Mesendoderm (in vitro differentiated cells): ENCODE measurements at regions not wholly inside any gene's neighbourhood (a gene's known extent, or its start where the extent isn't known, plus 50 kb on each side); places are given as distances from the start of the nearest gene placed in this dataset.
"Not testable (repeated sequence)": the region's sequence is repeated elsewhere in the genome, so short reads cannot be mapped to it uniquely, and the experiment has no call there.

Source experiments
- DNase-seq: peaks from one replicate; pipeline ENCODE4 v3.0.0; 2013
- H2AK5ac ChIP-seq: 2 replicates; pipeline ENCODE4 v1.6.1; 2013; ENCODE audit warnings: low read length, inconsistent platforms
- H2BK120ac ChIP-seq: 2 replicates; pipeline ENCODE4 v1.6.1; 2013; ENCODE audit warnings: low read depth, mild to moderate bottlenecking, low read length, moderate library complexity, mixed read lengths
- H2BK15ac ChIP-seq: replicated peaks from 2 replicates; pipeline ENCODE4 v1.6.1; 2013; ENCODE audit warnings: low read depth, mild to moderate bottlenecking, moderate library complexity
- H2BK5ac ChIP-seq: 2 replicates; pipeline ENCODE4 v1.6.1; 2013; ENCODE audit warnings: low read length, inconsistent platforms
- H3K18ac ChIP-seq: 2 replicates; pipeline ENCODE4 v1.6.1; 2013; ENCODE audit warnings: mild to moderate bottlenecking, low read length, mixed read lengths
- H3K23ac ChIP-seq: one replicate; pipeline ENCODE4 v1.6.1; 2013; ENCODE audit warnings: low read length
- H3K27ac ChIP-seq: 2 replicates; pipeline ENCODE4 v1.5.1; 2013; ENCODE audit warnings: low read depth, mild to moderate bottlenecking, inconsistent platforms, low read length, moderate library complexity
- H3K27me3 ChIP-seq: 2 replicates; pipeline ENCODE4 v1.6.1; 2013; ENCODE audit warnings: low read length, control low read depth, mild to moderate bottlenecking, inconsistent platforms; ENCODE audit not compliant: insufficient read depth, poor library complexity
- H3K36me3 ChIP-seq: 2 replicates; pipeline ENCODE4 v1.6.1; 2013; ENCODE audit warnings: low read length, inconsistent platforms; ENCODE audit not compliant: control insufficient read depth, insufficient read depth
- H3K4ac ChIP-seq: one replicate; pipeline ENCODE4 v1.6.1; 2013; ENCODE audit warnings: low read depth, mild to moderate bottlenecking, low read length, moderate library complexity
- H3K4me1 ChIP-seq: 2 replicates; pipeline ENCODE4 v1.6.1; 2013; ENCODE audit warnings: low read depth, low read length, inconsistent platforms; ENCODE audit not compliant: control insufficient read depth
- H3K4me2 ChIP-seq: 2 replicates; pipeline ENCODE4 v1.6.1; 2013; ENCODE audit warnings: low read length
- H3K4me3 ChIP-seq: 2 replicates; pipeline ENCODE4 v1.5.1; 2013; ENCODE audit warnings: mild to moderate bottlenecking, low read length
- H3K56ac ChIP-seq: one replicate; pipeline ENCODE4 v1.6.1; 2013; ENCODE audit warnings: low read length
- H3K79me1 ChIP-seq: 2 replicates; pipeline ENCODE4 v1.6.1; 2013; ENCODE audit warnings: low read length, inconsistent platforms
- H3K79me2 ChIP-seq: 2 replicates; pipeline ENCODE4 v1.6.1; 2013; ENCODE audit warnings: mild to moderate bottlenecking, low read length; ENCODE audit not compliant: control insufficient read depth, insufficient read depth
- H3K9ac ChIP-seq: 2 replicates; pipeline ENCODE4 v1.6.1; 2013; ENCODE audit warnings: low read length, inconsistent platforms
- H4K5ac ChIP-seq: one replicate; pipeline ENCODE4 v1.6.1; 2013; ENCODE audit warnings: low read length
- H4K8ac ChIP-seq: one replicate; pipeline ENCODE4 v1.6.1; 2013; ENCODE audit warnings: low read depth, mild to moderate bottlenecking, control low read depth, low read length, moderate library complexity
- WGBS: extraction: QIAGEN DNeasy Blood & Tissue Kit; methylation state at CpG from one replicate; pipeline ENCODE4 v1.1.7; 2013; ENCODE audit warnings: low lambda C conversion rate, missing lambda C conversion rate; ENCODE audit not compliant: insufficient coverage; ENCODE audit errors: extremely low coverage; 5-methylcytosine and 5-hydroxymethylcytosine counted together

DNA sequence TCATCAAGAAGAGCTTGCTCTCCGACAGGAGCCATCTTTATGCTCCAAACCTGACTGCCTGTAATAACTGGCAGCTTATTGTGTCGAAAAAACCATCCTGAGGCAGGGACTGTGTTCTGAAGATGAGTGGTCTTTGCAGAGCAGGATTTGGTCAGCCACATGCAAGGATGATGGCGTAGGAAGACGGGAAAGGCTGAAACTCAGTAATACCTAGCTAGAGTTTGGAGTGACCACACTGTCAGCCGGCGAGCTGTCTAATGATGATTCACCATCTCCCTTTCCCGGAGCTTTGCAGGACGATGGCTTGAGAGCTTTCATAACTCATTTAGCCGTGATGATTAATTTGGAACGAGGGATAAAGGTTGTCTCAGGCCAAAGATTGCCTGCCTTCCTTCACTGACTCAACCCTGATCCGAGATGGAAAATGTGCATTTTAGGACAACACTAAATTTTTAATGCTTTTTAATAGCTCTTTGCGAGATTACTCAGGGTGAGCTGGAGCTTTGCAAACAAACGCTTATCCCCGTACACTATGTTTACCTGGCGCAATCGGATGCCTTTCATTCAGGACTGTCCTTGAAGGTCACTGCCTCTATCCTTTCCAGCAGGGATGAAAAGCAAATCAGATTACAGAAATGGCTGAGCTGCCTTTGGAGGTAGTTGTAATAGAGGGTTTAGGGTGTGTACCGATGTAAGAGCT lies 288.5 kb downstream of the ASMT start:
- H3K4me3 ChIP-seq, result no peak overlapping the region
- no peak overlapping the region for H2BK15ac ChIP-seq
- no peaks in the 10 kb centered on the region for H3K36me3 ChIP-seq
- H3K23ac ChIP-seq, result no peak overlapping the region
- no peak overlapping the region for H3K9ac ChIP-seq
- H3K27ac ChIP-seq, result no peak overlapping the region
- no peak overlapping the region for H3K18ac ChIP-seq
- no peaks in the 10 kb centered on the region for H3K79me2 ChIP-seq
- H3K56ac ChIP-seq, result no peak overlapping the region
- H3K79me1 ChIP-seq, result no peaks in the 10 kb centered on the region
- H2AK5ac ChIP-seq, result no peak overlapping the region
- no peaks in the 10 kb centered on the region for H3K4me1 ChIP-seq
- no peak overlapping the region for H4K5ac ChIP-seq
- no CpG with 5 or more reads among the region's 17 CpGs for WGBS
- H2BK5ac ChIP-seq, result no peak overlapping the region
- DNase-seq, result no peak
- no peak overlapping the region for H3K4ac ChIP-seq
- no peaks in the 10 kb centered on the region for H3K27me3 ChIP-seq
- H2BK120ac ChIP-seq, result no peak overlapping the region
- no peak overlapping the region for H3K4me2 ChIP-seq
- H4K8ac ChIP-seq, result no peak overlapping the region

DNA sequence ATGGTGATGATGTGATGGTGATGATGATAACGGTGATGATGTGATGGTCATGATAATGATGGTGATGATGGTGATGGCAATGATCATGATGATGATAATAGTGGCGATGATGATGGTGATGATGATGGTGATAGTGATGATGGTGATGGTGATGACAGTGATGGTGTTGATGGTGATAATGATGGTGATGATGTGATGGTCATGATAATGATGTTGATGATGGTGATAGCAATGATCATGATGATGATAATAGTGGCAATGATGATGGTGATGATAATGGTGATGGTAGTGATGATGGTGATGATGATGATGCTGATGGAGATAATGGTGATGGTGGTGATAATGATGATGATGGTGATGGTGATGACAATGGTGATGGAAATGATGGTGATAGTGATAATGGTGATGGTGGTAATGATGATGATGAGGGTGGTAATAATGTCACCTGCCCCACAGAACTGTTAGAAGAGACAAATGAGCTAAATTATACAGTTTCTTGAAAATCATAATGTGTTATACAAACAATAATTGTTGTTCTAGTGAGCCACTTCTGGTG lies 289.9 kb downstream of the ASMT start:
- Histone ChIP-seq H3K79me1 (no peaks in the 10 kb centered on the region), H3K4ac (no peak overlapping the region), H3K23ac (no peak overlapping the region), H3K27me3 (no peaks in the 10 kb centered on the region), H2BK15ac (no peak overlapping the region), H3K27ac (no peak overlapping the region), H3K18ac (no peak overlapping the region), H3K4me2 (no peak overlapping the region), H3K79me2 (no peaks in the 10 kb centered on the region), H4K8ac (no peak overlapping the region), H2BK120ac (no peak overlapping the region), H3K36me3 (no peaks in the 10 kb centered on the region), H3K4me3 (no peak overlapping the region), H3K56ac (no peak overlapping the region), H2BK5ac (no peak overlapping the region), H3K4me1 (no peaks in the 10 kb centered on the region), H4K5ac (no peak overlapping the region), H2AK5ac (no peak overlapping the region), H3K9ac (no peak overlapping the region)
- DNase-seq, result no peak
- WGBS, result no CpG with 5 or more reads among the region's 2 CpGs

DNA sequence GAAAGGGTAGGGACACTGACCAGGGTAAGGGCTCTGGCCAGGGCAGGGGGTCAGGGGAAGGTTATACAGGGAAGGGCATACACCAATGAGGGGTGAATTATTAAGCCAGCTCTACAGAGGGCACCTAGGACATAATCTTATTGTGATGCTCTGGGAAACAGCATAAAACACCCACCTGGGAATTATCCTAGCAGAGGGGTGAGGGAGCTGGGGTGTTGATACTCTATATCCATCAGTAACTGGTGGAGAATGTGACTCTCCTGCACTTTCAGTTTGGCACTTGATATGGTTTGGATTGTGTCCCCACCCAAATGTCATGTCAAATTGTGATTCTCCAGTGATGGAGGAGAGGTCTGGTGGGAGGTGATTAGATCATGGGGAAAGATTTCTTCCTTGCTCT lies 291.2 kb downstream of the ASMT start:
- Histone ChIP-seq H4K8ac (no peak overlapping the region), H3K56ac (no peak overlapping the region), H2BK120ac (no peak overlapping the region), H3K4ac (no peak overlapping the region), H3K36me3 (no peaks in the 10 kb centered on the region), H3K9ac (no peak overlapping the region), H3K27me3 (no peaks in the 10 kb centered on the region), H3K79me2 (no peaks in the 10 kb centered on the region), H2BK15ac (no peak overlapping the region), H3K4me1 (no peaks in the 10 kb centered on the region), H3K18ac (no peak overlapping the region), H2BK5ac (no peak overlapping the region), H2AK5ac (no peak overlapping the region), H3K4me3 (no peak overlapping the region), H3K27ac (no peak overlapping the region), H3K23ac (no peak overlapping the region), H4K5ac (no peak overlapping the region), H3K4me2 (no peak overlapping the region), H3K79me1 (no peaks in the 10 kb centered on the region)
- no peak for DNase-seq

DNA sequence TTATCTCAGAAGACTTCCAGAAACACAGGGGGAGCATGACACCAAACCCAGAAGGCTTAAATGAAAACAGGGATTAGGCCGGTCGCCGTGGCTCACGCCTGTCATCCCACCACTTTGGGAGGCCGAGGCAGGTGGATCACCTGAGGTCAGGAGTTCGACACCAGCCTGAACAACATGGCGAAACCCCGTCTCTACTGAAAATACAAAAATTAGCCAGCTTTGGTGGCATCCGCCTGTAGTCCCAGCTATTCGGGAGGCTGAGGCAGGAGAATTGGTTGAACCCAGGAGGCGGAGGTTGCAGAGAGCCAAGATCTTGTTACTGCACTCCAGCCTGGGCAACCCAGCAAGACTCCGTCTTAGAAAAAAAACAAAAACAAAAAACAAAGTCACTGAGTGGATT lies 294.1 kb downstream of the ASMT start:
- not testable (repeated sequence) for H3K23ac ChIP-seq, H3K4me2 ChIP-seq, H3K27ac ChIP-seq, H3K4me3 ChIP-seq, H2AK5ac ChIP-seq, H3K56ac ChIP-seq, H3K79me1 ChIP-seq, H2BK15ac ChIP-seq, H3K4ac ChIP-seq, H3K27me3 ChIP-seq, H2BK5ac ChIP-seq, H3K36me3 ChIP-seq, H4K5ac ChIP-seq, DNase-seq, H3K9ac ChIP-seq, H3K18ac ChIP-seq, H4K8ac ChIP-seq, H3K79me2 ChIP-seq, H2BK120ac ChIP-seq, H3K4me1 ChIP-seq
- WGBS, result no CpG with 5 or more reads among the region's 12 CpGs

DNA sequence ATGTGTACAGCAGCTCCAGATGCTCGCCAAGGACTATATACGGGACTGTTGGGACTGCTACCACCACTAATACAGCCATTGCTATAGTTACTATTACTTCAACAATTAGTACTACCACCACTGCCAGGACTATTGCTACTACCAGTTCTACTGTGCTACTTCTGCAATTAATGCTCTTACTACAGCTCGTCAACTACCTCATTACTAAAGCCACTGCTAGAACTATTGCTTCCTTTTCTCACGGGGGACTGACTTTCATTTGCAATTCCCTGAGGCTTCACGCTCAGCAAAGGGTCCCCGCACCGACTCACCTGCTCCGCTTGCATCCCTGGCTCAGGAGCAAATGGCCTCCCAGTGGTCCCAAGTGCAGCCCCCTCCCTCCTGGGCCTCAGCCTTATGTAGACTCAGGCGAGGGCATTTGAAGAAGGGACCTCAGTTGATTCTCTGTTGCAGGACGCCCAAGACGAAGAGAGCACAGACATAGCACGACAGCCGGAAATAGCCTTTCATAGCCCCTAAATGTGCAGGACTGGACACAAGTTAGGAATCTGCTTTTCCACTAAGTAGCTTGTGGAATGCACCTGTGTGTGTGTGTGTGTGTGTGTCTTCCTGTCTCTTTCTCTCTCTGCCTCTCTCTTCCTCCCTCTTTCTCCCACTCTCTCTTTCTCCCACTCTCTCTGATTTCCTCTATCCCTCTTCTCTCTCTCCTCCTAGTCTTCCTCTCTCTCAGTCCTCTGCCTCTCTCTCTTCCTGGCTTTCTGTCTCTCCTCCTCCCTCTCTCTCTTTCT lies 294.8 kb downstream of the ASMT start:
- Histone ChIP-seq H3K18ac (no peak overlapping the region), H4K8ac (no peak overlapping the region), H2AK5ac (no peak overlapping the region), H3K4ac (no peak overlapping the region), H3K79me2 (no peaks in the 10 kb centered on the region), H2BK15ac (no peak overlapping the region), H2BK120ac (no peak overlapping the region), H4K5ac (no peak overlapping the region), H3K79me1 (no peaks in the 10 kb centered on the region), H3K36me3 (no peaks in the 10 kb centered on the region), H3K4me2 (no peak overlapping the region), H3K4me1 (no peaks in the 10 kb centered on the region), H3K4me3 (no peak overlapping the region), H3K56ac (no peak overlapping the region), H3K9ac (no peak overlapping the region), H3K27me3 (no peaks in the 10 kb centered on the region), H3K23ac (no peak overlapping the region), H2BK5ac (no peak overlapping the region), H3K27ac (no peak overlapping the region)
- WGBS, result no CpG with 5 or more reads among the region's 13 CpGs
- no peak for DNase-seq
